Adrenal gland (tissue), 5 donors: ENCODE measurements at regions not wholly inside any gene's neighbourhood (a gene's known extent, or its start where the extent isn't known, plus 50 kb on each side); places are given as distances from the start of the nearest gene placed in this dataset.

Experiments
- POLR2A ChIP-seq, 2 donors: fragments of 450-650 bp; IDR thresholded peaks; one replicate each; pipeline ENCODE4 v1.6.1; 2017; ENCODE audit warnings: antibody characterized with exemption in 2 of 2, mild to moderate bottlenecking in 2 of 2, moderate library complexity in 1 of 2
- TF ChIP-seq, protein P1 (sequence below), 6 experiments: fragments of 450-650 bp in 4 of 6; fragments of 200-600 bp in 2 of 6; sonication (generic) in 1 of 6; IDR thresholded peaks; 1 replicate in 5 of 6; 2 replicates in 1 of 6; pipeline versions ENCODE4 v1.5.1 to v1.8.0; 2016 to 2021; ENCODE audit warnings: antibody characterized with exemption in 6 of 6, mild to moderate bottlenecking in 2 of 6, moderate library complexity in 1 of 6
- donor health status: DM: no; HTN: no; CAD: no.

DNA sequence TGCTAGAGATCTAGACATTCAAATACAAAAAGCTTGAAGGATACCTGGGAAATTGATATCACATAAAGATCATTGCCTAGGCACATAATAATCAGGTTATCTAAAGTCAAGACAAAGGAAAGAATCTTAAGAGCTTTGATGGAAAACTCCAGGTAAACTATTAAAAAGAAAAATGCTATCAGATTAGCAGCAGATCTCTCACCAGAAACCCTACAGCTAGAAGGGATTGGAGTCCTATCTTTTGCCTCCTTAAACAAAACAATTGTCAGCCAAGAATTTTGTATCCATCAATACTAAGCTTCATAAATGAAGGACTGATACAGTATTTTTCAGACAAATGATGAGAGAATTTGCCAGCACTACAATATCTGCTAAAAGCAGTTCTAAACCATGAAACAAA, 682.4 kb upstream of the ATXN8OS start:
- TF ChIP-seq POLR2A (IDR thresholded peaks at IDR 0.05) = no peak
- TF ChIP-seq, protein P1, sequence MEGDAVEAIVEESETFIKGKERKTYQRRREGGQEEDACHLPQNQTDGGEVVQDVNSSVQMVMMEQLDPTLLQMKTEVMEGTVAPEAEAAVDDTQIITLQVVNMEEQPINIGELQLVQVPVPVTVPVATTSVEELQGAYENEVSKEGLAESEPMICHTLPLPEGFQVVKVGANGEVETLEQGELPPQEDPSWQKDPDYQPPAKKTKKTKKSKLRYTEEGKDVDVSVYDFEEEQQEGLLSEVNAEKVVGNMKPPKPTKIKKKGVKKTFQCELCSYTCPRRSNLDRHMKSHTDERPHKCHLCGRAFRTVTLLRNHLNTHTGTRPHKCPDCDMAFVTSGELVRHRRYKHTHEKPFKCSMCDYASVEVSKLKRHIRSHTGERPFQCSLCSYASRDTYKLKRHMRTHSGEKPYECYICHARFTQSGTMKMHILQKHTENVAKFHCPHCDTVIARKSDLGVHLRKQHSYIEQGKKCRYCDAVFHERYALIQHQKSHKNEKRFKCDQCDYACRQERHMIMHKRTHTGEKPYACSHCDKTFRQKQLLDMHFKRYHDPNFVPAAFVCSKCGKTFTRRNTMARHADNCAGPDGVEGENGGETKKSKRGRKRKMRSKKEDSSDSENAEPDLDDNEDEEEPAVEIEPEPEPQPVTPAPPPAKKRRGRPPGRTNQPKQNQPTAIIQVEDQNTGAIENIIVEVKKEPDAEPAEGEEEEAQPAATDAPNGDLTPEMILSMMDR (IDR thresholded peaks at IDR 0.05) = no peak
